ENCODE measurements at regions not wholly inside any gene's neighbourhood (a gene's known extent, or its start where the extent isn't known, plus 50 kb on each side); places are given as distances from the start of the nearest gene placed in this dataset.

DNA sequence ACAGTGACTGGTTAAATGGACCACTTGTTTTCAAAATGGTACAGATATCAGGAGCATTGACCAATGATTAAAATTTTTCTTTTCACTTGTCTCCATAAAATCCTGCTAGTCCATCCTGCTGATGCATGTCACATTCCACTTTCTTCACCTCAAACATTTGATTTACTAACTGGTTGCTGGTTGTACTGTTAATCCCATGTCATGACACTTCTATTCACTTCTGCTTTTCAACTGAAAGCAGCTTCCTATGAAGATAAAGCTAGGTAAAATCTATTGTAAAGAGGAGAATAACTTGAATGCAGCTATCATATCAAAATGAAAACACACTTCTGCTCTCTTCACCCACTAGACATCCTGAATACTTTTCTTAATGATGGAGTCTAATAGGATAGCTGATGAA, 149.6 kb upstream of the OTX2 start:
- no peak for DNase-seq
- TF ChIP-seq, protein P1, sequence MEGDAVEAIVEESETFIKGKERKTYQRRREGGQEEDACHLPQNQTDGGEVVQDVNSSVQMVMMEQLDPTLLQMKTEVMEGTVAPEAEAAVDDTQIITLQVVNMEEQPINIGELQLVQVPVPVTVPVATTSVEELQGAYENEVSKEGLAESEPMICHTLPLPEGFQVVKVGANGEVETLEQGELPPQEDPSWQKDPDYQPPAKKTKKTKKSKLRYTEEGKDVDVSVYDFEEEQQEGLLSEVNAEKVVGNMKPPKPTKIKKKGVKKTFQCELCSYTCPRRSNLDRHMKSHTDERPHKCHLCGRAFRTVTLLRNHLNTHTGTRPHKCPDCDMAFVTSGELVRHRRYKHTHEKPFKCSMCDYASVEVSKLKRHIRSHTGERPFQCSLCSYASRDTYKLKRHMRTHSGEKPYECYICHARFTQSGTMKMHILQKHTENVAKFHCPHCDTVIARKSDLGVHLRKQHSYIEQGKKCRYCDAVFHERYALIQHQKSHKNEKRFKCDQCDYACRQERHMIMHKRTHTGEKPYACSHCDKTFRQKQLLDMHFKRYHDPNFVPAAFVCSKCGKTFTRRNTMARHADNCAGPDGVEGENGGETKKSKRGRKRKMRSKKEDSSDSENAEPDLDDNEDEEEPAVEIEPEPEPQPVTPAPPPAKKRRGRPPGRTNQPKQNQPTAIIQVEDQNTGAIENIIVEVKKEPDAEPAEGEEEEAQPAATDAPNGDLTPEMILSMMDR (conservative IDR thresholded peaks at IDR 0.05) = no peak
- no peak overlapping the region for H3K27ac Mint-ChIP-seq
- H3K9me3 ChIP-seq (ENCODE audit: control insufficient read depth, low read length) = no peaks in the 10 kb centered on the region
- H3K4me1 Mint-ChIP-seq = peaks cover 12% of the 10 kb centered on the region
- H3K27ac ChIP-seq (ENCODE audit: low read depth, low read length) = no peak overlapping the region
- no peaks in the 10 kb centered on the region for H3K9me3 Mint-ChIP-seq
- H3K4me3 ChIP-seq (ENCODE audit: low read length) = no peak overlapping the region
- H3K4me1 ChIP-seq (ENCODE audit: control insufficient read depth, insufficient read depth, low read length) = peaks cover 12% of the 10 kb centered on the region
- no peaks in the 10 kb centered on the region for H3K36me3 Mint-ChIP-seq (ENCODE audit: low read depth)
- H3K9ac ChIP-seq (ENCODE audit: extremely low read depth, low read length, poor library complexity, severe bottlenecking) = no peak overlapping the region
- H3K4me3 Mint-ChIP-seq = no peak overlapping the region
- H3K36me3 ChIP-seq (ENCODE audit: control insufficient read depth, insufficient read depth, low read length) = no peaks in the 10 kb centered on the region
- no peaks in the 10 kb centered on the region for H3K27me3 Mint-ChIP-seq (ENCODE audit: insufficient read depth)
- H3K27me3 ChIP-seq (ENCODE audit: control insufficient read depth, insufficient read depth, low read length, poor library complexity, severe bottlenecking) = no peaks in the 10 kb centered on the region

DNA sequence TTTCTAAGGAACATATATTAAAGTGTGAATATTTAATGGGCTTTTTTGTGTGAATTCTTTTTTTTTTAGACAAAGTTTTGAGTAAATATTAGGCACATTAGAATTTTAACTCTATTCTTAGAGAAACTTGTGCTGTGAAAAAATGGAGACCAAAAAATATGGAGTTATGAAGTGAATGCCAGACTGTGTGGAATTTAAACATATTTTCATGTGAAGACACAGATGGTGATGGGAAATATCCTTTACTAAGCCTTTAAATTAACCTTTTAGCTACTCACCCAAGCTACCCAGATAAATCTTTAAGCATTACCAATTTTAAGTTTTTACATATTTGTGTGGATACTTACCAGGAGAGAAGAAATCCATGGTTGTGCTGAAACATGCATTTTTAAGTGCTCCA, 148.8 kb upstream of the OTX2 start:
- Mint-ChIP-seq H3K27ac (no peak overlapping the region), H3K4me3 (no peak overlapping the region), H3K27me3 (ENCODE audit: insufficient read depth) (no peaks in the 10 kb centered on the region), H3K36me3 (ENCODE audit: low read depth) (no peaks in the 10 kb centered on the region), H3K4me1 (peaks cover 12% of the 10 kb centered on the region), H3K9me3 (no peaks in the 10 kb centered on the region)
- no peak overlapping the region for H3K4me3 ChIP-seq (ENCODE audit: low read length)
- H3K27ac ChIP-seq (ENCODE audit: low read depth, low read length) = no peak overlapping the region
- TF ChIP-seq, protein P1 (conservative IDR thresholded peaks at IDR 0.05) = no peak
- no peaks in the 10 kb centered on the region for H3K36me3 ChIP-seq (ENCODE audit: control insufficient read depth, insufficient read depth, low read length)
- H3K9me3 ChIP-seq (ENCODE audit: control insufficient read depth, low read length) = no peaks in the 10 kb centered on the region
- H3K4me1 ChIP-seq (ENCODE audit: control insufficient read depth, insufficient read depth, low read length) = peaks cover 4% of the 10 kb centered on the region
- no peak overlapping the region for H3K9ac ChIP-seq (ENCODE audit: extremely low read depth, low read length, poor library complexity, severe bottlenecking)
- no peaks in the 10 kb centered on the region for H3K27me3 ChIP-seq (ENCODE audit: control insufficient read depth, insufficient read depth, low read length, poor library complexity, severe bottlenecking)
- DNase-seq = no peak

DNA sequence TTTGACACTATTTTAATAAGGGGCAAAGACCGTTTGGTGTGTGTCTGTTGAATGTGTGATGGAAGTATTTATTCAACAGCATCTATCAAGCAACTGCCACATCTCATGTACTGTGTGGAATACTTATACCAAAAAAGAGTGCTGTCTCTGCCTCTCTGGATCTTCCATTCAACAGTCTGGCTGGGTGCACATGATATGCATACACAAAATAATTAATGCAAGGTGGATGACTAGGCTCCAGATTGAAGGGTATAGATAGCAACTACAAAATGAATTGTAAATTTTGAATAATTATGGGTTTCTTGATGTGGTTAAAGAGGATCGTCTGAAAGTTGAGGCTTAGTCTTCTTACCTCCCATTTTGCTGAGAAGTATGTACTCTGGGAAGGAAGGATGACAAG, 145.9 kb upstream of the OTX2 start:
- H3K9me3 ChIP-seq (ENCODE audit: control insufficient read depth, low read length) = no peaks in the 10 kb centered on the region
- no peaks in the 10 kb centered on the region for H3K27me3 ChIP-seq (ENCODE audit: control insufficient read depth, insufficient read depth, low read length, poor library complexity, severe bottlenecking)
- H3K4me1 ChIP-seq (ENCODE audit: control insufficient read depth, insufficient read depth, low read length) = no peaks in the 10 kb centered on the region
- no peaks in the 10 kb centered on the region for H3K36me3 Mint-ChIP-seq (ENCODE audit: low read depth)
- TF ChIP-seq, protein P1 (conservative IDR thresholded peaks at IDR 0.05) = no peak
- H3K4me3 ChIP-seq (ENCODE audit: low read length) = no peak overlapping the region
- no peak overlapping the region for H3K27ac ChIP-seq (ENCODE audit: low read depth, low read length)
- no peak for DNase-seq
- no peak overlapping the region for H3K27ac Mint-ChIP-seq
- no peaks in the 10 kb centered on the region for H3K9me3 Mint-ChIP-seq
- no peak overlapping the region for H3K9ac ChIP-seq (ENCODE audit: extremely low read depth, low read length, poor library complexity, severe bottlenecking)
- no peak overlapping the region for H3K4me3 Mint-ChIP-seq
- WGBS, 2 experiments (ENCODE audit: insufficient coverage in 1 of 2, insufficient read length in 1 of 2) = 89% methylated on average over 1 of the region's 2 CpGs; no CpG with 5 or more reads in 1 of the 2 experiments
- peaks cover 26% of the 10 kb centered on the region for H3K4me1 Mint-ChIP-seq
- no peaks in the 10 kb centered on the region for H3K27me3 Mint-ChIP-seq (ENCODE audit: insufficient read depth)
- H3K36me3 ChIP-seq (ENCODE audit: control insufficient read depth, insufficient read depth, low read length) = no peaks in the 10 kb centered on the region
